NT2/D1 (cell line): ENCODE measurements at regions not wholly inside any gene's neighbourhood (a gene's known extent, or its start where the extent isn't known, plus 50 kb on each side); places are given as distances from the start of the nearest gene placed in this dataset.

Experiments used
- SUZ12 ChIP-seq: IDR thresholded peaks from 2 replicates; pipeline ENCODE4 v1.6.1; 2011; ENCODE audit not compliant: insufficient read length, insufficient read depth; ENCODE audit errors: extremely low read depth
- YY1 ChIP-seq: IDR thresholded peaks from 2 replicates; pipeline ENCODE4 v1.6.1; 2011; ENCODE audit not compliant: insufficient read length, insufficient read depth
- ZNF274 ChIP-seq: IDR thresholded peaks from 2 replicates; pipeline ENCODE4 v1.6.1; 2011; ENCODE audit warnings: mild to moderate bottlenecking, low read depth, low read length

DNA sequence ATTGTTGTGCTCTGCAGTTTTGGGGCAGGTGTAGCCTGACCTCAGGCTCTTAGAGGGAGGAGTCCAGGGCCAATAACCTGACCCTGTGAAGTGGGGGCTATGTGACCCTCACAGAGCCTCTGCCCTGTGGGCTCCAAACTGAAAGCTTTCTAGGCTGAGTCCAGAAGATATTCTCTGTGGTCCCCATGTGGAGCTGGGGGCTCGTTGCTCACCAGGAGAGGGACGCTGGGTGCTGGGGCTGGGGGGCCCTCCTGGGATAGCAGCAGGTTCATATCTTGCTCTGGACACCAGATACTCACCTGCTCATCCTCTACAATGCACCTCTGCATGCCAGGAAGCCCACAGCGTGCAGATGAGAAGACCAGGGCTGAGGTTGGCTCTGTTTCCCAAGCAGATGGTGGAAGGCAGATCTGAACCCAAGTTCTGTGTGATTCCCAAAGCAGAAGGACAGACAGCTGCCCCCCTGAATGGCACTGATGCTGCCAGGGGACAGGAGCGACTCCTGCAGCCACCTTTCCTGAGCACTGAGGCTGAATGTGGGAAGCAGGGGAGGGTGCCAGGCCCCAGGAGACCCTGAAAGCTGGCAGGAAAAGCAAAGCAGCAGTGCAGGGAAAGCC is 1022.0 kb downstream of the TBC1D22A start:
- TF ChIP-seq YY1 (no peak), SUZ12 (no peak), ZNF274 (no peak)
